Stomach (tissue), 8 donors: ENCODE measurements at regions not wholly inside any gene's neighbourhood (a gene's known extent, or its start where the extent isn't known, plus 50 kb on each side); places are given as distances from the start of the nearest gene placed in this dataset.
"Not testable (repeated sequence)": the region's sequence is repeated elsewhere in the genome, so short reads cannot be mapped to it uniquely, and the experiment has no call there.

ENCODE experiments used
- DNase-seq, 2 donors: peaks; one replicate each; pipeline versions ENCODE4 v3.0.0 to v3.0.0-alpha.2; 2013 to 2019
- H3K27ac ChIP-seq, 5 donors: fragments of 200-600 bp in 4 of 5; sonication (generic) in 4 of 5; one replicate each; pipeline ENCODE4 v1.5.1; 2013 to 2019; ENCODE audit warnings: mild to moderate bottlenecking in 1 of 5, moderate library complexity in 1 of 5
- H3K27me3 ChIP-seq, 3 donors: fragments of 200-600 bp; sonication (generic); one replicate each; pipeline ENCODE4 v1.5.1; 2017 to 2019; ENCODE audit warnings: mixed run types in 1 of 3
- H3K36me3 ChIP-seq, 4 donors: fragments of 200-600 bp; sonication (generic); 1 replicate in 3 of 4; 2 replicates in 1 of 4; pipeline ENCODE4 v1.5.1; 2016 to 2019
- H3K4me1 ChIP-seq, 4 donors: fragments of 200-600 bp; sonication (generic); one replicate each; pipeline ENCODE4 v1.5.1; 2016 to 2019
- H3K4me3 ChIP-seq, 4 donors: fragments of 200-600 bp; sonication (generic) in 3 of 4; one replicate each; pipeline ENCODE4 v1.5.1; 2016 to 2019; ENCODE audit warnings: mild to moderate bottlenecking in 1 of 4
- H3K9me3 ChIP-seq, 4 donors: fragments of 200-600 bp; sonication (generic); one replicate each; pipeline ENCODE4 v1.5.1; 2016 to 2019
- EP300 ChIP-seq: sonication (generic); formaldehyde crosslinking; IDR thresholded peaks from one replicate; pipeline ENCODE4 v1.6.1; 2017; ENCODE audit warnings: antibody characterized with exemption
- POLR2A ChIP-seq, 4 donors: fragments of 450-650 bp; IDR thresholded peaks; one replicate each; pipeline ENCODE4 v1.6.1; 2016; ENCODE audit warnings: antibody characterized with exemption in 4 of 4, control low read depth in 2 of 4, mild to moderate bottlenecking in 1 of 4, moderate library complexity in 1 of 4
- POLR2AphosphoS5 ChIP-seq, 3 donors: sonication (generic); formaldehyde crosslinking; IDR thresholded peaks; one replicate each; pipeline ENCODE4 v1.6.1; 2016; ENCODE audit warnings: antibody characterized with exemption in 3 of 3
- WGBS, 5 donors: extraction: QIAGEN DNeasy Blood & Tissue Kit in 3 of 5; methylation state at CpG; one replicate each; pipeline versions ENCODE4 v1.1.5 to v1.1.7; 2013 to 2018; 5-methylcytosine and 5-hydroxymethylcytosine counted together
- intact Hi-C: fragments of 100-400 bp; cut with DNase I; formaldehyde crosslinking; loops from one replicate; pipeline ENCODE4 v1.15.1; 2023; ENCODE audit warnings: low total_unique reads
- TF ChIP-seq, protein P1 (sequence below), 7 experiments: fragments of 450-650 bp in 4 of 7; fragments of 200-600 bp in 3 of 7; sonication (generic) in 3 of 7; IDR thresholded peaks; one replicate each; pipeline ENCODE4 v1.5.1; 2016 to 2019; ENCODE audit warnings: antibody characterized with exemption in 7 of 7, control low read depth in 2 of 7, mild to moderate bottlenecking in 1 of 7
- donor health status: healthy with polysubstance abuse.
- donor health status: Bipolar disorder and iron deficiency.
- donor health status: healthy.

- no peak for DNase-seq
- Histone ChIP-seq H3K27me3 (no peaks in the 10 kb centered on the region), H3K4me1 (no peaks in the 10 kb centered on the region), H3K27ac (no peak overlapping the region), H3K9me3 (peaks cover 0 to 8% (median 2%) of the 10 kb centered on the region in 4 donors), H3K4me3 (no peak overlapping the region), H3K36me3 (no peaks in the 10 kb centered on the region)
- 76 to 94% (median 87%) methylated on average over 3 of the region's 3 CpGs for WGBS, 5 donors
- TF ChIP-seq EP300 (no peak), POLR2A (IDR thresholded peaks at IDR 0.05) (no peak), POLR2AphosphoS5 (IDR thresholded peaks at IDR 0.05) (no peak)
- TF ChIP-seq, protein P1, sequence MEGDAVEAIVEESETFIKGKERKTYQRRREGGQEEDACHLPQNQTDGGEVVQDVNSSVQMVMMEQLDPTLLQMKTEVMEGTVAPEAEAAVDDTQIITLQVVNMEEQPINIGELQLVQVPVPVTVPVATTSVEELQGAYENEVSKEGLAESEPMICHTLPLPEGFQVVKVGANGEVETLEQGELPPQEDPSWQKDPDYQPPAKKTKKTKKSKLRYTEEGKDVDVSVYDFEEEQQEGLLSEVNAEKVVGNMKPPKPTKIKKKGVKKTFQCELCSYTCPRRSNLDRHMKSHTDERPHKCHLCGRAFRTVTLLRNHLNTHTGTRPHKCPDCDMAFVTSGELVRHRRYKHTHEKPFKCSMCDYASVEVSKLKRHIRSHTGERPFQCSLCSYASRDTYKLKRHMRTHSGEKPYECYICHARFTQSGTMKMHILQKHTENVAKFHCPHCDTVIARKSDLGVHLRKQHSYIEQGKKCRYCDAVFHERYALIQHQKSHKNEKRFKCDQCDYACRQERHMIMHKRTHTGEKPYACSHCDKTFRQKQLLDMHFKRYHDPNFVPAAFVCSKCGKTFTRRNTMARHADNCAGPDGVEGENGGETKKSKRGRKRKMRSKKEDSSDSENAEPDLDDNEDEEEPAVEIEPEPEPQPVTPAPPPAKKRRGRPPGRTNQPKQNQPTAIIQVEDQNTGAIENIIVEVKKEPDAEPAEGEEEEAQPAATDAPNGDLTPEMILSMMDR (IDR thresholded peaks at IDR 0.05): no peak
- intact Hi-C loops: no loop called here
Measured at GRCh38 chr7:124100190-124100589, 67.3 kb upstream of the TMEM229A start.

- whole genome bisulfite sequencing, 5 donors: 76 to 81% (median 77%) methylated on average over 10 of the region's 10 CpGs
- DNase-seq, H3K36me3 ChIP-seq, H3K9me3 ChIP-seq, intact Hi-C loops, H3K4me3 ChIP-seq, H3K4me1 ChIP-seq, H3K27ac ChIP-seq, H3K27me3 ChIP-seq: not testable (repeated sequence)
Measured at GRCh38 chr7:124099585-124099984, 66.7 kb upstream of the TMEM229A start.

DNA sequence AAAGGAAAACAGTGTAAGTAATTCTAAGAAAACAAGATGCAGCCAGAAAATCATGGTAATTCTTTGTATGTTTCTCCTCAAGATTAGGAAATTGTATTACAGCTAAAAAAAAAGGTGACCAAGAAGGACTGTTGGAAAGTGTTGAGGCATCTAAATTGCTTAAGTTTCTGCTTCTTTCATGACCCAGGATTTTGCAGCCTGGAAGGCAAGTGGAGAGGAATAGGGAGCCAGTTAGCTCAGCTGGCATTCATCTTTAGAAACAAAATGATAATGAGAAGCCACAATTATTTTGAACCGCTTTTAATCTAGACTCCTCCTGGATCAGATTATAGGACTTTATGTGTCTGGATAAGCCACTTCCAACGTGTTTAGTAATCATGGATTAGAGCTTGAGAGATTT, 56.8 kb upstream of the TMEM229A start:
- no peaks in the 10 kb centered on the region for H3K36me3 ChIP-seq
- no peaks in the 10 kb centered on the region for H3K27me3 ChIP-seq
- 44 to 62% (median 50%) methylated on average over 2 of the region's 2 CpGs for WGBS, 5 donors
- TF ChIP-seq POLR2AphosphoS5 (IDR thresholded peaks at IDR 0.05): no peak
- TF ChIP-seq POLR2A (IDR thresholded peaks at IDR 0.05): no peak
- TF ChIP-seq EP300: no peak
- TF ChIP-seq, protein P1 (IDR thresholded peaks at IDR 0.05): no peak
- intact Hi-C loops: no loop called here
- H3K4me1 ChIP-seq: peaks cover 3 to 21% (median 9%) of the 10 kb centered on the region in 4 donors
- H3K4me3 ChIP-seq: no peak overlapping the region
- no peak overlapping the region for H3K27ac ChIP-seq
- H3K9me3 ChIP-seq: no peaks in the 10 kb centered on the region
- no peak for DNase-seq

DNA sequence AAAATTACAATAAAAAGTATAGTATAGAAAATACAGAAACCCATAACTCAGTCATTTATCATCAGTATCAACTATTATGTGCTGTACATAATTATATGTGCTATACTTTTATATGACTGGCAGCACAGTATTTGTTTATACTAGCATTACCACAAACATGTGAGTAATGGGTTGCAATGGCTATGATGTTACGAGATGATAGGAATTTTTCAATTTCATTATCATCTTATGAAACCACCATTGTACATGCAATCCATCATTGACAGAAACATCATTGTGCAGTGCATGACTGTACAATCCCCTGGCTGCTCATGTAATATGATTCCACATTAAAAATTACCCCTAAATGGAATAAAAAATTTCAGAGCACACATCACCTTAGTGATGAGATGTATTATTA, 55.7 kb upstream of the TMEM229A start:
- intact Hi-C loops: no loop called here
- Histone ChIP-seq H3K27ac (no peak overlapping the region), H3K4me3 (no peak overlapping the region), H3K36me3 (no peaks in the 10 kb centered on the region), H3K27me3 (no peaks in the 10 kb centered on the region), H3K4me1 (peaks cover 5 to 29% (median 15%) of the 10 kb centered on the region in 4 donors), H3K9me3 (no peaks in the 10 kb centered on the region)
- 71 to 94% (median 90%) methylated on average over 1 of the region's 1 CpG for WGBS, 5 donors
- TF ChIP-seq POLR2AphosphoS5 (IDR thresholded peaks at IDR 0.05) (no peak), EP300 (no peak), POLR2A (IDR thresholded peaks at IDR 0.05) (no peak)
- TF ChIP-seq, protein P1 (IDR thresholded peaks at IDR 0.05): no peak
- no peak for DNase-seq

DNA sequence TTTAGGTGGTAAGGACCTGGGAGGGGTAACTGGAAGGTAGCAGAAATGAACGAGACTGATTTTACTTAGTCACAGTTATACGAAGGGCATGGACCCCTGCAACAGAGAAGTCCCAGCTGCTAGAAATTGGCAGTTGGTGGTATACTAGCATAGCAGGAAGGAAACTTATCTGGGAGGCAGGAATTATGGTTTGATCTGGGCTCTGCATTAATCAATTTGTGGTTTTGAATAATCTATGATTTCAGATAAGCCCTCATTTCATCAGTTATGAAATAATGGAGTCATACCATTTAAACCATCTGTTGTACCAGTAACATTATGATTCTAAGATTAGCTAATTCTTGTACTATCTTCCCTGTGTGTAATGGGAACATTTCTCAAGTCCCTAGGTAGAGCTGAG, 54.0 kb upstream of the TMEM229A start:
- Histone ChIP-seq H3K27ac (peak overlapping the region in 1 of 5 donors; percentile 37), H3K4me3 (no peak overlapping the region), H3K4me1 (peaks cover 5 to 29% (median 16%) of the 10 kb centered on the region in 4 donors), H3K27me3 (no peaks in the 10 kb centered on the region), H3K36me3 (no peaks in the 10 kb centered on the region), H3K9me3 (no peaks in the 10 kb centered on the region)
- intact Hi-C loops: no loop called here
- DNase-seq: no peak
- TF ChIP-seq, protein P1 (IDR thresholded peaks at IDR 0.05): no peak
- TF ChIP-seq POLR2AphosphoS5 (IDR thresholded peaks at IDR 0.05) (no peak), EP300 (no peak), POLR2A (IDR thresholded peaks at IDR 0.05) (no peak)
- 18 to 43% (median 27%) methylated on average over 2 of the region's 2 CpGs for WGBS, 5 donors
